Effector memory CD4-positive, alpha-beta T cell (primary cell): ENCODE measurements at regions not wholly inside any gene's neighbourhood (a gene's known extent, or its start where the extent isn't known, plus 50 kb on each side); places are given as distances from the start of the nearest gene placed in this dataset.

Experiments
- DNase-seq, 3 donors: peaks; one replicate each; pipeline ENCODE4 v3.0.0-alpha.2; 2020
- H3K27ac ChIP-seq: 2 replicates; pipeline ENCODE4 v1.7.0; 2013; ENCODE audit warnings: mild to moderate bottlenecking, low read length, moderate library complexity; ENCODE audit not compliant: insufficient read depth, poor library complexity, severe bottlenecking
- H3K27me3 ChIP-seq: replicated peaks from 2 replicates; pipeline ENCODE4 v1.7.0; 2013; ENCODE audit warnings: mild to moderate bottlenecking, low read length; ENCODE audit not compliant: insufficient read depth, control insufficient read depth, poor library complexity, severe bottlenecking
- H3K36me3 ChIP-seq: 2 replicates; pipeline ENCODE4 v1.7.0; 2013; ENCODE audit warnings: mild to moderate bottlenecking, low read length, moderate library complexity; ENCODE audit not compliant: control insufficient read depth, insufficient read depth
- H3K4me1 ChIP-seq: 2 replicates; pipeline ENCODE4 v1.7.0; 2013; ENCODE audit warnings: low read length, mild to moderate bottlenecking; ENCODE audit not compliant: control insufficient read depth, insufficient read depth, poor library complexity, severe bottlenecking
- H3K4me3 ChIP-seq: 2 replicates; pipeline ENCODE4 v1.7.0; 2013; ENCODE audit warnings: low read length, low read depth, mild to moderate bottlenecking; ENCODE audit not compliant: insufficient read depth, poor library complexity, severe bottlenecking
- H3K9me3 ChIP-seq: 2 replicates; pipeline ENCODE4 v1.7.0; 2013; ENCODE audit warnings: mild to moderate bottlenecking, low read length, moderate library complexity; ENCODE audit not compliant: control insufficient read depth

- DNase-seq, result no peak
- no peaks in the 10 kb centered on the region for H3K36me3 ChIP-seq
Observed at GRCh38 chr16:55039931-55040330, 109.3 kb downstream of the IRX5 start.

GRCh38 chr16:55040366-55041086, 109.9 kb downstream of the IRX5 start:
- H3K4me1 ChIP-seq, result no peaks in the 10 kb centered on the region
- no peaks in the 10 kb centered on the region for H3K27me3 ChIP-seq
- H3K27ac ChIP-seq, result no peak overlapping the region
- no peak for DNase-seq
- H3K36me3 ChIP-seq, result no peaks in the 10 kb centered on the region
- no peaks in the 10 kb centered on the region for H3K9me3 ChIP-seq
- H3K4me3 ChIP-seq, result no peak overlapping the region

More at GRCh38 chr16:55039931-55040330, 109.3 kb downstream of the IRX5 start:
- no peak overlapping the region for H3K4me3 ChIP-seq
- H3K27me3 ChIP-seq, result no peaks in the 10 kb centered on the region
- no peaks in the 10 kb centered on the region for H3K9me3 ChIP-seq
- no peak overlapping the region for H3K27ac ChIP-seq
- no peaks in the 10 kb centered on the region for H3K4me1 ChIP-seq

- no peaks in the 10 kb centered on the region for H3K27me3 ChIP-seq
- H3K27ac ChIP-seq, result no peak overlapping the region
- H3K36me3 ChIP-seq, result no peaks in the 10 kb centered on the region
- DNase-seq, result no peak
- H3K4me3 ChIP-seq, result no peak overlapping the region
- H3K4me1 ChIP-seq, result no peaks in the 10 kb centered on the region
- no peaks in the 10 kb centered on the region for H3K9me3 ChIP-seq
Observed at GRCh38 chr16:55041540-55042234, 111.0 kb downstream of the IRX5 start.

- H3K9me3 ChIP-seq, result no peaks in the 10 kb centered on the region
Observed at GRCh38 chr16:55042556-55043432, 112.1 kb downstream of the IRX5 start.

GRCh38 chr16:55043499-55043898, 112.8 kb downstream of the IRX5 start:
- DNase-seq, result no peak
- no peaks in the 10 kb centered on the region for H3K9me3 ChIP-seq
- H3K4me3 ChIP-seq, result no peak overlapping the region
- H3K4me1 ChIP-seq, result no peaks in the 10 kb centered on the region
- H3K27ac ChIP-seq, result no peak overlapping the region
- no peaks in the 10 kb centered on the region for H3K27me3 ChIP-seq
- no peaks in the 10 kb centered on the region for H3K36me3 ChIP-seq

More at GRCh38 chr16:55042556-55043432, 112.1 kb downstream of the IRX5 start:
- H3K4me3 ChIP-seq, result no peak overlapping the region
- no peaks in the 10 kb centered on the region for H3K4me1 ChIP-seq
- no peak for DNase-seq
- no peak overlapping the region for H3K27ac ChIP-seq
- no peaks in the 10 kb centered on the region for H3K36me3 ChIP-seq
- no peaks in the 10 kb centered on the region for H3K27me3 ChIP-seq

- DNase-seq, result no peak
- Histone ChIP-seq H3K27ac (no peak overlapping the region), H3K4me3 (no peak overlapping the region)
Observed at GRCh38 chr16:55044201-55044975, 113.7 kb downstream of the IRX5 start.

GRCh38 chr16:55045329-55045728, 114.7 kb downstream of the IRX5 start:
- Histone ChIP-seq H3K27me3 (no peaks in the 10 kb centered on the region), H3K4me1 (no peaks in the 10 kb centered on the region), H3K4me3 (no peak overlapping the region), H3K9me3 (no peaks in the 10 kb centered on the region), H3K36me3 (no peaks in the 10 kb centered on the region), H3K27ac (no peak overlapping the region)
- no peak for DNase-seq

More at GRCh38 chr16:55044201-55044975, 113.7 kb downstream of the IRX5 start:
- Histone ChIP-seq H3K27me3 (no peaks in the 10 kb centered on the region), H3K36me3 (no peaks in the 10 kb centered on the region), H3K9me3 (no peaks in the 10 kb centered on the region), H3K4me1 (no peaks in the 10 kb centered on the region)

- no peak overlapping the region for H3K4me3 ChIP-seq
- no peaks in the 10 kb centered on the region for H3K9me3 ChIP-seq
- no peaks in the 10 kb centered on the region for H3K36me3 ChIP-seq
- no peaks in the 10 kb centered on the region for H3K4me1 ChIP-seq
- DNase-seq, result no peak
- no peaks in the 10 kb centered on the region for H3K27me3 ChIP-seq
- no peak overlapping the region for H3K27ac ChIP-seq
Observed at GRCh38 chr16:55045756-55046460, 115.2 kb downstream of the IRX5 start.

GRCh38 chr16:55046513-55046912, 115.8 kb downstream of the IRX5 start:
- Histone ChIP-seq H3K27ac (no peak overlapping the region), H3K4me1 (no peaks in the 10 kb centered on the region), H3K4me3 (no peak overlapping the region), H3K9me3 (no peaks in the 10 kb centered on the region), H3K27me3 (no peaks in the 10 kb centered on the region), H3K36me3 (no peaks in the 10 kb centered on the region)
- DNase-seq, result no peak
